IMR-90 (cell line): ENCODE measurements at regions not wholly inside any gene's neighbourhood (a gene's known extent, or its start where the extent isn't known, plus 50 kb on each side); places are given as distances from the start of the nearest gene placed in this dataset.

Source experiments
- ATAC-seq: fragments of 200-7000 bp; cut with Tn5 transposase; 2 replicates; pipeline ENCODE4 v1.9.1; 2020; ENCODE audit warnings: low read depth, mild to moderate bottlenecking, moderate library complexity
- BruUV-seq: library from RNA; stranded (reverse); fragments of 400-500 nt; replicated peaks from 2 replicates; lab custom pipeline; 2021; lab: Mats Ljungman, UMichigan
- CTCF ChIA-PET: fragments of 300-600 bp; formaldehyde crosslinking; extraction: SDS; loops from one replicate; lab custom pipeline; 2021; ENCODE audit warnings: antibody characterized with exemption; lab: Yijun Ruan, JAX
- POLR2A ChIA-PET: fragments of 300-600 bp; sonication (Branson Sonifier 250); formaldehyde crosslinking; loops from one replicate; lab custom pipeline; 2022; ENCODE audit warnings: antibody characterized with exemption; ENCODE audit not compliant: unreplicated experiment; lab: Charles Lee
- DNase-seq: peaks from one replicate; pipeline ENCODE4 v3.0.0; 2013
- H2AFZ ChIP-seq: replicated peaks from 2 replicates; pipeline ENCODE3; 2013; ENCODE audit warnings: low read length, mild to moderate bottlenecking; ENCODE audit not compliant: poor library complexity
- H2AK5ac ChIP-seq: 2 replicates; pipeline ENCODE4 v1.6.1; 2013; ENCODE audit warnings: low read depth, low read length, inconsistent platforms
- H2AK9ac ChIP-seq: replicated peaks from 2 replicates; pipeline ENCODE3; 2013; ENCODE audit warnings: mild to moderate bottlenecking, low read depth, low read length, moderate library complexity; ENCODE audit not compliant: poor library complexity
- H2BK120ac ChIP-seq: 2 replicates; pipeline ENCODE4 v1.6.1; 2013; ENCODE audit warnings: low read depth, low read length, inconsistent platforms
- H2BK15ac ChIP-seq: 3 replicates; pipeline ENCODE4 v1.6.1; 2013; ENCODE audit warnings: low read depth, low read length, inconsistent platforms
- H2BK20ac ChIP-seq: 2 replicates; pipeline ENCODE4 v1.6.1; 2013; ENCODE audit warnings: low read depth, mild to moderate bottlenecking, inconsistent platforms, low read length, moderate library complexity
- H2BK5ac ChIP-seq: 2 replicates; pipeline ENCODE4 v1.6.1; 2013; ENCODE audit warnings: mild to moderate bottlenecking, low read depth, low read length, inconsistent platforms; ENCODE audit not compliant: poor library complexity, severe bottlenecking
- H3K14ac ChIP-seq: replicated peaks from 2 replicates; pipeline ENCODE4 v1.6.1; 2013; ENCODE audit warnings: low read depth, low read length, inconsistent platforms
- H3K18ac ChIP-seq: 2 replicates; pipeline ENCODE4 v1.6.1; 2013; ENCODE audit warnings: low read depth, low read length, control low read depth
- H3K23ac ChIP-seq: 2 replicates; pipeline ENCODE4 v1.6.1; 2013; ENCODE audit warnings: low read depth, low read length, inconsistent platforms
- H3K27ac ChIP-seq: 2 replicates; pipeline ENCODE4 v1.5.1; 2013; ENCODE audit warnings: mild to moderate bottlenecking, control low read depth, low read length; ENCODE audit not compliant: insufficient read depth
- H3K27me3 ChIP-seq: 2 replicates; pipeline ENCODE4 v1.6.1; 2013; ENCODE audit warnings: low read length; ENCODE audit not compliant: control insufficient read depth, insufficient read depth
- H3K36me3 ChIP-seq: 2 replicates; pipeline ENCODE4 v1.6.1; 2013; ENCODE audit warnings: low read length, mixed read lengths; ENCODE audit not compliant: control insufficient read depth, insufficient read depth
- H3K4ac ChIP-seq: 2 replicates; pipeline ENCODE4 v1.6.1; 2013; ENCODE audit warnings: low read depth, low read length, inconsistent platforms
- H3K4me1 ChIP-seq: 2 replicates; pipeline ENCODE4 v1.6.1; 2013; ENCODE audit warnings: low read length, mixed read lengths; ENCODE audit not compliant: control insufficient read depth, insufficient read depth
- H3K4me2 ChIP-seq: 2 replicates; pipeline ENCODE4 v1.6.1; 2013; ENCODE audit warnings: low read depth, mild to moderate bottlenecking, control low read depth, low read length, moderate library complexity
- H3K4me3 ChIP-seq: 2 replicates; pipeline ENCODE4 v1.5.1; 2013; ENCODE audit warnings: low read depth, mild to moderate bottlenecking, control low read depth, low read length, moderate library complexity; ENCODE audit not compliant: insufficient read depth
- H3K56ac ChIP-seq: 2 replicates; pipeline ENCODE4 v1.6.1; 2013; ENCODE audit warnings: low read length, inconsistent platforms; ENCODE audit not compliant: insufficient read depth; ENCODE audit errors: extremely low read depth
- H3K79me1 ChIP-seq, 2 experiments: 2 replicates each; pipeline ENCODE4 v1.6.1; 2013; ENCODE audit warnings: low read length in 2 of 2, inconsistent platforms in 1 of 2, low read depth in 1 of 2
- H3K9ac ChIP-seq: 2 replicates; pipeline ENCODE4 v1.6.1; 2013; ENCODE audit warnings: low read depth, low read length, control low read depth
- H3K9me1 ChIP-seq: 2 replicates; pipeline ENCODE4 v1.6.1; 2013; ENCODE audit warnings: low read length, inconsistent platforms; ENCODE audit not compliant: insufficient read depth
- H3K9me3 ChIP-seq: 2 replicates; pipeline ENCODE4 v1.6.1; 2013; ENCODE audit warnings: low read length; ENCODE audit not compliant: control insufficient read depth, insufficient read depth
- H4K20me1 ChIP-seq: 2 replicates; pipeline ENCODE4 v1.6.1; 2013; ENCODE audit warnings: low read length, inconsistent platforms; ENCODE audit not compliant: insufficient read depth
- H4K5ac ChIP-seq: 2 replicates; pipeline ENCODE4 v1.6.1; 2013; ENCODE audit warnings: mild to moderate bottlenecking, low read depth, low read length, control low read depth
- H4K8ac ChIP-seq, 2 experiments: 2 replicates each; pipeline ENCODE4 v1.6.1; 2013; ENCODE audit warnings: low read depth in 2 of 2, low read length in 2 of 2, control low read depth in 1 of 2, inconsistent platforms in 1 of 2
- H4K91ac ChIP-seq: 2 replicates; pipeline ENCODE4 v1.6.1; 2013; ENCODE audit warnings: low read depth, low read length, inconsistent platforms; ENCODE audit not compliant: insufficient read depth
- BHLHE40 ChIP-seq: fragments of 150-350 bp; IDR thresholded peaks from 2 replicates; pipeline ENCODE4 v1.6.1; 2016; ENCODE audit warnings: mild to moderate bottlenecking, low read depth, low read length
- CEBPB ChIP-seq: IDR thresholded peaks from 2 replicates; pipeline ENCODE4 v1.6.1; 2012; ENCODE audit warnings: low read depth, low read length, improper control_type of control experiment
- CHD1 ChIP-seq: IDR thresholded peaks from 2 replicates; pipeline ENCODE4 v1.6.1; 2012; ENCODE audit warnings: low read depth, low read length, improper control_type of control experiment
- CTCF ChIP-seq: conservative IDR thresholded peaks from 2 replicates; pipeline ENCODE4 v1.5.1; 2012; ENCODE audit warnings: mild to moderate bottlenecking, low read depth, low read length, improper control_type of control experiment
- FOS ChIP-seq: fragments of 150-350 bp; IDR thresholded peaks from 2 replicates; pipeline ENCODE4 v1.6.1; 2016; ENCODE audit warnings: low read depth, low read length
- MAFK ChIP-seq: IDR thresholded peaks from 2 replicates; pipeline ENCODE4 v1.6.1; 2012; ENCODE audit warnings: low read depth, low read length, improper control_type of control experiment
- MAZ ChIP-seq: IDR thresholded peaks from 2 replicates; pipeline ENCODE4 v1.6.1; 2012; ENCODE audit warnings: low read depth, mild to moderate bottlenecking, low read length, improper control_type of control experiment, moderate library complexity, borderline replicate concordance
- MXI1 ChIP-seq: IDR thresholded peaks from 2 replicates; pipeline ENCODE4 v1.6.1; 2012; ENCODE audit warnings: low read depth, mild to moderate bottlenecking, low read length, moderate library complexity, borderline replicate concordance
- NFE2L2 ChIP-seq: fragments of 150-350 bp; IDR thresholded peaks from 2 replicates; pipeline ENCODE4 v1.6.1; 2016; ENCODE audit warnings: low read depth, mild to moderate bottlenecking, low read length
- POLR2A ChIP-seq: IDR thresholded peaks from 2 replicates; pipeline ENCODE4 v1.6.1; 2012; ENCODE audit warnings: mild to moderate bottlenecking, low read depth, low read length
- RAD21 ChIP-seq: IDR thresholded peaks from 2 replicates; pipeline ENCODE4 v1.6.1; 2012; ENCODE audit warnings: low read length, improper control_type of control experiment
- RCOR1 ChIP-seq: IDR thresholded peaks from 2 replicates; pipeline ENCODE4 v1.6.1; 2012; ENCODE audit warnings: mild to moderate bottlenecking, low read length, improper control_type of control experiment; ENCODE audit not compliant: insufficient replicate concordance
- RFX5 ChIP-seq: IDR thresholded peaks from 2 replicates; pipeline ENCODE4 v1.8.0; 2012; ENCODE audit warnings: low read depth, mild to moderate bottlenecking, low read length, moderate library complexity
- SMC3 ChIP-seq: fragments of 150-350 bp; IDR thresholded peaks from 2 replicates; pipeline ENCODE4 v1.6.1; 2016; ENCODE audit warnings: low read depth, mild to moderate bottlenecking, antibody characterized with exemption, low read length, moderate library complexity
- WGBS, 2 experiments: methylation state at CpG; one replicate each; pipeline versions ENCODE4 v1.1.5 to v1.1.7; 2013; ENCODE audit warnings: missing lambda C conversion rate in 2 of 2; ENCODE audit not compliant: insufficient read length in 1 of 2; ENCODE audit errors: extremely low coverage in 2 of 2; 5-methylcytosine and 5-hydroxymethylcytosine counted together
- dilution Hi-C: fragments of 300-500 bp; cut with HindIII; formaldehyde crosslinking; loops from one replicate; pipeline ENCODE4 v1.14.3; 2018; ENCODE audit warnings: low sequenced_read_pairs; ENCODE audit not compliant: unreplicated experiment
- in situ Hi-C: fragments of 300-500 bp; cut with MboI; formaldehyde crosslinking; loops from 3 replicates; pipeline ENCODE4 v1.14.3; 2019; ENCODE audit warnings: low sequenced_read_pairs, inconsistent platforms, mixed read lengths
- intact Hi-C: fragments of 100-400 bp; cut with micrococcal nuclease; formaldehyde crosslinking; loops from 2 replicates; pipeline ENCODE4 v1.10.0; 2022
- TF ChIP-seq, protein P1 (sequence below): fragments of 150-350 bp; IDR thresholded peaks from 2 replicates; pipeline ENCODE4 v1.6.1; 2017; ENCODE audit warnings: mild to moderate bottlenecking, antibody characterized with exemption, low read length, low read depth
- TF ChIP-seq, protein P2 (sequence below): fragments of 150-350 bp; IDR thresholded peaks from 2 replicates; pipeline ENCODE4 v1.6.1; 2016; ENCODE audit warnings: low read depth, mild to moderate bottlenecking, low read length, moderate library complexity, borderline replicate concordance

DNA sequence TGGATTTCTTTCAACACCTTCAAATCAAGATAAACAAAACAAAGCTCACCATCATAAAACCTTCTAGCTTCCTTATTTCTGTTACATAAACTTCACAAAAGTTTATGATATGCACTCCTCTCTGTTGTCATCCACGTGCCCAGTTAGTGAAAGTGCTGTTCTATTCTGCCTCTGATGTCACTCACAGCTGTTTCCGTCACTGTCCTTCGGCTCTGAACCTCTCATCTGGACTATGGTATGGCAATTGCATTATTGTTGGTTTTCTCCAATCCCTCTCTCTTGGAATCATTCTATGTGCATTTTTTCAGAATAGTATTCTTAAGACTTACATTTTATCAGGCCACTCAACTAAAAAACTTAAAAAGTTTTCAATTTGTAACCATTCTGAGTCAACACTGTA lies 264.2 kb upstream of the DAPK1 start:
- no peak overlapping the region for H3K56ac ChIP-seq
- POLR2A ChIA-PET = no interaction called here
- no peaks in the 10 kb centered on the region for H3K79me1 ChIP-seq
- H4K20me1 ChIP-seq = no peaks in the 10 kb centered on the region
- BruUV-seq = no TSS peak
- H2AK5ac ChIP-seq = no peak overlapping the region
- no peak overlapping the region for H3K9ac ChIP-seq
- H3K27ac ChIP-seq = no peak overlapping the region
- no peak overlapping the region for H2BK120ac ChIP-seq
- DNase-seq (no peak), ATAC-seq (no peak)
- WGBS, 2 experiments = no CpG with 5 or more reads among the region's 3 CpGs
- no peaks in the 10 kb centered on the region for H3K27me3 ChIP-seq
- dilution Hi-C loops = no loop called here
- peaks cover 2% of the 10 kb centered on the region; the same call in 1 of the 2 replicates for H3K4me1 ChIP-seq
- no peaks in the 10 kb centered on the region for H3K36me3 ChIP-seq
- H3K18ac ChIP-seq = no peak overlapping the region
- no peak overlapping the region for H2BK20ac ChIP-seq
- no peak overlapping the region for H3K4me3 ChIP-seq
- intact Hi-C loops = no loop called here
- H2AK9ac ChIP-seq = no peak overlapping the region
- in situ Hi-C loops = no loop called here
- H4K91ac ChIP-seq = no peak overlapping the region
- H4K8ac ChIP-seq = no peak overlapping the region
- H4K5ac ChIP-seq = no peak overlapping the region
- H3K4me2 ChIP-seq = no peak overlapping the region
- H3K9me3 ChIP-seq = no peaks in the 10 kb centered on the region
- no peak overlapping the region for H2BK15ac ChIP-seq
- H2BK5ac ChIP-seq = no peak overlapping the region
- no peak overlapping the region for H3K4ac ChIP-seq
- H2AFZ ChIP-seq = no peak overlapping the region
- TF ChIP-seq CTCF (no peak), BHLHE40 (no peak), FOS (no peak), POLR2A (no peak), MAZ (no peak), MAFK (no peak), RCOR1 (no peak), CHD1 (no peak), RFX5 (no peak), RAD21 (no peak), NFE2L2 (no peak), CEBPB (no peak), SMC3 (no peak), MXI1 (no peak)
- TF ChIP-seq, protein P1, sequence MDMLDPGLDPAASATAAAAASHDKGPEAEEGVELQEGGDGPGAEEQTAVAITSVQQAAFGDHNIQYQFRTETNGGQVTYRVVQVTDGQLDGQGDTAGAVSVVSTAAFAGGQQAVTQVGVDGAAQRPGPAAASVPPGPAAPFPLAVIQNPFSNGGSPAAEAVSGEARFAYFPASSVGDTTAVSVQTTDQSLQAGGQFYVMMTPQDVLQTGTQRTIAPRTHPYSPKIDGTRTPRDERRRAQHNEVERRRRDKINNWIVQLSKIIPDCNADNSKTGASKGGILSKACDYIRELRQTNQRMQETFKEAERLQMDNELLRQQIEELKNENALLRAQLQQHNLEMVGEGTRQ = no peak
- TF ChIP-seq, protein P2, sequence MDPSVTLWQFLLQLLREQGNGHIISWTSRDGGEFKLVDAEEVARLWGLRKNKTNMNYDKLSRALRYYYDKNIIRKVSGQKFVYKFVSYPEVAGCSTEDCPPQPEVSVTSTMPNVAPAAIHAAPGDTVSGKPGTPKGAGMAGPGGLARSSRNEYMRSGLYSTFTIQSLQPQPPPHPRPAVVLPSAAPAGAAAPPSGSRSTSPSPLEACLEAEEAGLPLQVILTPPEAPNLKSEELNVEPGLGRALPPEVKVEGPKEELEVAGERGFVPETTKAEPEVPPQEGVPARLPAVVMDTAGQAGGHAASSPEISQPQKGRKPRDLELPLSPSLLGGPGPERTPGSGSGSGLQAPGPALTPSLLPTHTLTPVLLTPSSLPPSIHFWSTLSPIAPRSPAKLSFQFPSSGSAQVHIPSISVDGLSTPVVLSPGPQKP = no peak
- CTCF ChIA-PET = no interaction called here
- no peak overlapping the region for H3K14ac ChIP-seq
- no peaks in the 10 kb centered on the region for H3K9me1 ChIP-seq
- no peak overlapping the region for H3K23ac ChIP-seq
